GM12878 (cell line): ENCODE measurements at regions not wholly inside any gene's neighbourhood (a gene's known extent, or its start where the extent isn't known, plus 50 kb on each side); places are given as distances from the start of the nearest gene placed in this dataset.

Source experiments
- ATAC-seq: fragments of 200-7000 bp; cut with Tn5 transposase; 3 replicates; pipeline ENCODE4 v1.9.1; 2020; ENCODE audit warnings: mild to moderate bottlenecking, moderate library complexity
- BruUV-seq: library from RNA; stranded (reverse); fragments of 400-500 nt; replicated peaks from 2 replicates; lab custom pipeline; 2021; lab: Mats Ljungman, UMichigan
- CTCF ChIA-PET: fragments of 300-600 bp; sonication (Branson Sonifier 250); formaldehyde crosslinking; extraction: SDS; loops from one replicate; lab custom pipeline; 2021; ENCODE audit warnings: inconsistent platforms; lab: Yijun Ruan, JAX
- POLR2A ChIA-PET: fragments of 350-600 bp; formaldehyde crosslinking; extraction: SDS; loops from one replicate; lab custom pipeline; 2021; ENCODE audit warnings: inconsistent platforms; lab: Charles Lee
- RAD21 ChIA-PET: fragments of 300-600 bp; sonication (Branson Sonifier 250); formaldehyde crosslinking; loops from one replicate; lab custom pipeline; 2023; ENCODE audit warnings: antibody characterized with exemption; ENCODE audit not compliant: unreplicated experiment; lab: Charles Lee
- SMC1A ChIA-PET: fragments of 300-600 bp; sonication (Branson Sonifier 250); formaldehyde crosslinking; loops from one replicate; lab custom pipeline; 2023; ENCODE audit not compliant: unreplicated experiment, uncharacterized antibody; lab: Charles Lee
- DNase-seq: peaks from one replicate; pipeline ENCODE4 v3.0.0-alpha.2; 2011; ENCODE audit warnings: low read depth, low spot score
- FAIRE-seq: peaks from 3 replicates; lab custom pipeline; 2011; peaks lifted over from hg19 to GRCh38; lab: Jason Lieb, UNC
- H2AFZ ChIP-seq: 2 replicates; pipeline ENCODE4 v1.6.0; 2011; ENCODE audit warnings: low read depth, low read length, control low read depth; ENCODE audit not compliant: control insufficient read depth
- H3K27ac ChIP-seq: 2 replicates; pipeline ENCODE4 v1.5.1; 2011; ENCODE audit warnings: control low read depth; ENCODE audit not compliant: control insufficient read depth, insufficient read depth
- H3K27me3 ChIP-seq, 2 experiments: replicated peaks in 1 of 2; 2 replicates each; pipeline versions ENCODE4 v1.6.0 to v1.6.1; 2011; ENCODE audit warnings: low read length in 1 of 2; ENCODE audit not compliant: control insufficient read depth in 2 of 2, insufficient read depth in 2 of 2
- H3K36me3 ChIP-seq, 2 experiments: 2 replicates each; pipeline ENCODE4 v1.5.1; 2011; ENCODE audit warnings: low read length in 1 of 2; ENCODE audit not compliant: control insufficient read depth in 2 of 2, insufficient read depth in 2 of 2
- H3K4me1 ChIP-seq: 2 replicates; pipeline ENCODE4 v1.6.1; 2011; ENCODE audit warnings: mild to moderate bottlenecking, low read length, moderate library complexity, mixed read lengths; ENCODE audit not compliant: control insufficient read depth, insufficient read depth
- H3K4me2 ChIP-seq: 2 replicates; pipeline ENCODE4 v1.6.0; 2011; ENCODE audit warnings: control low read depth; ENCODE audit not compliant: control insufficient read depth, insufficient read depth
- H3K4me3 ChIP-seq: fragments of 200-600 bp; sonication (generic); 2 replicates; pipeline ENCODE4 v1.5.1; 2016
- H3K79me2 ChIP-seq: 2 replicates; pipeline ENCODE4 v1.6.0; 2011; ENCODE audit warnings: low read length; ENCODE audit not compliant: control insufficient read depth, insufficient read depth
- H3K9ac ChIP-seq: 2 replicates; pipeline ENCODE4 v1.8.0; 2011; ENCODE audit warnings: low read length, control low read depth, mixed read lengths; ENCODE audit not compliant: control insufficient read depth, insufficient read depth
- H3K9me3 ChIP-seq: replicated peaks from 3 replicates; pipeline ENCODE4 v1.5.1; 2011; ENCODE audit warnings: mild to moderate bottlenecking, low read length; ENCODE audit not compliant: control insufficient read depth, insufficient read depth
- H4K20me1 ChIP-seq: 2 replicates; pipeline ENCODE4 v1.6.0; 2011; ENCODE audit not compliant: control insufficient read depth, insufficient read depth
- CHD2 ChIP-seq: IDR thresholded peaks from 2 replicates; pipeline ENCODE4 v1.6.1; 2011; ENCODE audit warnings: low read depth, low read length, improper control_type of control experiment, borderline replicate concordance
- EED ChIP-seq: sonication (generic); IDR thresholded peaks from 2 replicates; pipeline ENCODE4 v1.6.1; 2016; ENCODE audit warnings: antibody characterized with exemption, low read depth
- FOS ChIP-seq: IDR thresholded peaks from 3 replicates; pipeline ENCODE4 v1.6.1; 2011; ENCODE audit warnings: borderline replicate concordance; ENCODE audit not compliant: insufficient read length; ENCODE audit errors: extremely low read depth
- GATAD2B ChIP-seq: fragments of 450-650 bp; conservative IDR thresholded peaks from 2 replicates; pipeline ENCODE4 v1.6.1; 2017; ENCODE audit warnings: low read depth, mild to moderate bottlenecking, moderate library complexity
- IRF4 ChIP-seq: IDR thresholded peaks from 2 replicates; pipeline ENCODE4 v1.6.1; 2011; ENCODE audit warnings: low read depth, low read length
- LARP7 ChIP-seq: fragments of 450-650 bp; IDR thresholded peaks from 2 replicates; pipeline ENCODE4 v1.6.1; 2017; ENCODE audit warnings: mild to moderate bottlenecking
- MYB ChIP-seq: fragments of 150-350 bp; IDR thresholded peaks from 2 replicates; pipeline ENCODE4 v1.6.1; 2014; ENCODE audit warnings: mild to moderate bottlenecking, low read depth, low read length, borderline replicate concordance
- NFYA ChIP-seq: IDR thresholded peaks from 2 replicates; pipeline ENCODE4 v1.6.1; 2011; ENCODE audit warnings: low read depth, mild to moderate bottlenecking, low read length, improper control_type of control experiment, borderline replicate concordance
- NR2C2 ChIP-seq: IDR thresholded peaks from 2 replicates; pipeline ENCODE4 v1.6.1; 2011; ENCODE audit warnings: borderline replicate concordance, low read depth; ENCODE audit not compliant: control insufficient read depth, insufficient read length
- POLR2AphosphoS2 ChIP-seq: IDR thresholded peaks from 2 replicates; pipeline ENCODE4 v1.6.1; 2011; ENCODE audit warnings: low read depth, mild to moderate bottlenecking, low read length, improper control_type of control experiment, moderate library complexity
- POLR2AphosphoS5 ChIP-seq: IDR thresholded peaks from 2 replicates; pipeline ENCODE4 v1.6.1; 2011; ENCODE audit warnings: mild to moderate bottlenecking, low read length, inconsistent platforms
- RAD21 ChIP-seq: IDR thresholded peaks from 2 replicates; pipeline ENCODE4 v1.6.1; 2011; ENCODE audit warnings: mild to moderate bottlenecking, low read depth, low read length, moderate library complexity; ENCODE audit not compliant: insufficient read depth
- RFX5 ChIP-seq: IDR thresholded peaks from 2 replicates; pipeline ENCODE4 v1.6.1; 2011; ENCODE audit warnings: low read depth, low read length, improper control_type of control experiment
- SRF ChIP-seq, 2 experiments: IDR thresholded peaks; 2 replicates each; pipeline ENCODE4 v1.6.1; 2011; ENCODE audit warnings: low read depth in 2 of 2, low read length in 2 of 2, mild to moderate bottlenecking in 1 of 2, moderate library complexity in 1 of 2
- WGBS: methylation state at CpG from one replicate; pipeline ENCODE4 v1.1.6; 2016; ENCODE audit warnings: low lambda C conversion rate; ENCODE audit not compliant: insufficient replicate concordance, insufficient coverage; ENCODE audit errors: missing lambda C conversion rate; 5-methylcytosine and 5-hydroxymethylcytosine counted together
- in situ Hi-C: fragments of 300-500 bp; cut with MboI; formaldehyde crosslinking; loops from 9 replicates; pipeline ENCODE4 v1.14.3; 2018; ENCODE audit warnings: mixed read lengths
- intact Hi-C: fragments of 100-400 bp; cut with micrococcal nuclease; formaldehyde crosslinking; loops from one replicate; pipeline ENCODE4 v1.14.2; 2022; ENCODE audit not compliant: unreplicated experiment
- TF ChIP-seq, protein P1 (sequence below): IDR thresholded peaks from 2 replicates; pipeline ENCODE4 v1.6.1; 2011; ENCODE audit warnings: borderline replicate concordance, low read depth, mild to moderate bottlenecking, moderate library complexity, low read length; ENCODE audit not compliant: insufficient read depth, poor library complexity, severe bottlenecking
- TF ChIP-seq, protein P2 (sequence below): fragments of 450-650 bp; IDR thresholded peaks from 2 replicates; pipeline ENCODE4 v1.6.1; 2017; ENCODE audit warnings: antibody characterized with exemption, mild to moderate bottlenecking, moderate library complexity
- TF ChIP-seq, protein P3 (sequence below): fragments of 450-650 bp; IDR thresholded peaks from 2 replicates; pipeline ENCODE4 v1.6.1; 2017; ENCODE audit warnings: mild to moderate bottlenecking, moderate library complexity

DNA sequence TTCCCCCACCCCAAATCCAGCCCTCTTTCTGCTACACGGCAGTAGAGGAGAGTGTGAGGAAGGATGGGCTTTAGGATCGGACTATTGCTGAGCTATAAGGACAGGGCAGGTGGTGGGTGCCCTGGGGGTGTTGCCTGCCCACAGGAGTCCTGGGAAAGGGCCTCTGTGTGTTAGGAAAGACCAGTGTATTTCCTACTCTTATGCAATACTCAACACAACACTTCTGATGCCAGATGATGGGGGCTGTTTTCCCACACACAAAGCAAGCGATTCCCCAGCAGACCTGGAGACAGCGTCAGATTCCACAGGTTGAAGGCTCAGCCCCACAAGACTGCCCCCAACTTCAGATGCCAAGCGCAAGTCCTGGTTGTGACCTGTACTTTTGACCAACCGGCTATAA lies 91.0 kb upstream of the LCLAT1 start:
- WGBS = 74% methylated on average over 6 of the region's 6 CpGs
- H3K27me3 ChIP-seq = no peaks in the 10 kb centered on the region
- TF ChIP-seq IRF4 (no peak), CHD2 (no peak), NFYA (no peak), LARP7 (no peak), POLR2AphosphoS5 (no peak), EED (no peak), GATAD2B (no peak), FOS (no peak), SRF (IDR thresholded peaks at IDR 0.05; ENCODE audit: low read depth in 2 of 2, low read length in 2 of 2) (no peak), RAD21 (no peak), RFX5 (no peak), NR2C2 (no peak), MYB (no peak), POLR2AphosphoS2 (no peak)
- TF ChIP-seq, protein P1, sequence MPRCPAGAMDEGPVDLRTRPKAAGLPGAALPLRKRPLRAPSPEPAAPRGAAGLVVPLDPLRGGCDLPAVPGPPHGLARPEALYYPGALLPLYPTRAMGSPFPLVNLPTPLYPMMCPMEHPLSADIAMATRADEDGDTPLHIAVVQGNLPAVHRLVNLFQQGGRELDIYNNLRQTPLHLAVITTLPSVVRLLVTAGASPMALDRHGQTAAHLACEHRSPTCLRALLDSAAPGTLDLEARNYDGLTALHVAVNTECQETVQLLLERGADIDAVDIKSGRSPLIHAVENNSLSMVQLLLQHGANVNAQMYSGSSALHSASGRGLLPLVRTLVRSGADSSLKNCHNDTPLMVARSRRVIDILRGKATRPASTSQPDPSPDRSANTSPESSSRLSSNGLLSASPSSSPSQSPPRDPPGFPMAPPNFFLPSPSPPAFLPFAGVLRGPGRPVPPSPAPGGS = no peak
- TF ChIP-seq, protein P2, sequence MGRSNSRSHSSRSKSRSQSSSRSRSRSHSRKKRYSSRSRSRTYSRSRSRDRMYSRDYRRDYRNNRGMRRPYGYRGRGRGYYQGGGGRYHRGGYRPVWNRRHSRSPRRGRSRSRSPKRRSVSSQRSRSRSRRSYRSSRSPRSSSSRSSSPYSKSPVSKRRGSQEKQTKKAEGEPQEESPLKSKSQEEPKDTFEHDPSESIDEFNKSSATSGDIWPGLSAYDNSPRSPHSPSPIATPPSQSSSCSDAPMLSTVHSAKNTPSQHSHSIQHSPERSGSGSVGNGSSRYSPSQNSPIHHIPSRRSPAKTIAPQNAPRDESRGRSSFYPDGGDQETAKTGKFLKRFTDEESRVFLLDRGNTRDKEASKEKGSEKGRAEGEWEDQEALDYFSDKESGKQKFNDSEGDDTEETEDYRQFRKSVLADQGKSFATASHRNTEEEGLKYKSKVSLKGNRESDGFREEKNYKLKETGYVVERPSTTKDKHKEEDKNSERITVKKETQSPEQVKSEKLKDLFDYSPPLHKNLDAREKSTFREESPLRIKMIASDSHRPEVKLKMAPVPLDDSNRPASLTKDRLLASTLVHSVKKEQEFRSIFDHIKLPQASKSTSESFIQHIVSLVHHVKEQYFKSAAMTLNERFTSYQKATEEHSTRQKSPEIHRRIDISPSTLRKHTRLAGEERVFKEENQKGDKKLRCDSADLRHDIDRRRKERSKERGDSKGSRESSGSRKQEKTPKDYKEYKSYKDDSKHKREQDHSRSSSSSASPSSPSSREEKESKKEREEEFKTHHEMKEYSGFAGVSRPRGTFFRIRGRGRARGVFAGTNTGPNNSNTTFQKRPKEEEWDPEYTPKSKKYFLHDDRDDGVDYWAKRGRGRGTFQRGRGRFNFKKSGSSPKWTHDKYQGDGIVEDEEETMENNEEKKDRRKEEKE = no peak
- TF ChIP-seq, protein P3, sequence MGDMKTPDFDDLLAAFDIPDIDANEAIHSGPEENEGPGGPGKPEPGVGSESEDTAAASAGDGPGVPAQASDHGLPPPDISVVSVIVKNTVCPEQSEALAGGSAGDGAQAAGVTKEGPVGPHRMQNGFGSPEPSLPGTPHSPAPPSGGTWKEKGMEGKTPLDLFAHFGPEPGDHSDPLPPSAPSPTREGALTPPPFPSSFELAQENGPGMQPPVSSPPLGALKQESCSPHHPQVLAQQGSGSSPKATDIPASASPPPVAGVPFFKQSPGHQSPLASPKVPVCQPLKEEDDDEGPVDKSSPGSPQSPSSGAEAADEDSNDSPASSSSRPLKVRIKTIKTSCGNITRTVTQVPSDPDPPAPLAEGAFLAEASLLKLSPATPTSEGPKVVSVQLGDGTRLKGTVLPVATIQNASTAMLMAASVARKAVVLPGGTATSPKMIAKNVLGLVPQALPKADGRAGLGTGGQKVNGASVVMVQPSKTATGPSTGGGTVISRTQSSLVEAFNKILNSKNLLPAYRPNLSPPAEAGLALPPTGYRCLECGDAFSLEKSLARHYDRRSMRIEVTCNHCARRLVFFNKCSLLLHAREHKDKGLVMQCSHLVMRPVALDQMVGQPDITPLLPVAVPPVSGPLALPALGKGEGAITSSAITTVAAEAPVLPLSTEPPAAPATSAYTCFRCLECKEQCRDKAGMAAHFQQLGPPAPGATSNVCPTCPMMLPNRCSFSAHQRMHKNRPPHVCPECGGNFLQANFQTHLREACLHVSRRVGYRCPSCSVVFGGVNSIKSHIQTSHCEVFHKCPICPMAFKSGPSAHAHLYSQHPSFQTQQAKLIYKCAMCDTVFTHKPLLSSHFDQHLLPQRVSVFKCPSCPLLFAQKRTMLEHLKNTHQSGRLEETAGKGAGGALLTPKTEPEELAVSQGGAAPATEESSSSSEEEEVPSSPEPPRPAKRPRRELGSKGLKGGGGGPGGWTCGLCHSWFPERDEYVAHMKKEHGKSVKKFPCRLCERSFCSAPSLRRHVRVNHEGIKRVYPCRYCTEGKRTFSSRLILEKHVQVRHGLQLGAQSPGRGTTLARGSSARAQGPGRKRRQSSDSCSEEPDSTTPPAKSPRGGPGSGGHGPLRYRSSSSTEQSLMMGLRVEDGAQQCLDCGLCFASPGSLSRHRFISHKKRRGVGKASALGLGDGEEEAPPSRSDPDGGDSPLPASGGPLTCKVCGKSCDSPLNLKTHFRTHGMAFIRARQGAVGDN = no peak
- TF ChIP-seq, all 136 proteins: peak for 0
- ChIA-PET SMC1A (interaction anchor here (1.4 to 7.4 kb wide), 2 partner anchors 21 to 356 kb away, joined by 3 to 43 read pairs; no protein-coding TSS in a partner anchor), CTCF (no interaction called here), POLR2A (no interaction called here), RAD21 (interaction anchor here (0.8 to 1.0 kb wide), 4 partner anchors 10 to 68 kb away, joined by 3 read pairs; no protein-coding TSS in a partner anchor)
- Histone ChIP-seq H3K4me1 (no peaks in the 10 kb centered on the region), H3K27ac (no peak overlapping the region), H3K4me3 (no peak overlapping the region), H4K20me1 (no peaks in the 10 kb centered on the region), H2AFZ (no peak overlapping the region), H3K9ac (no peak overlapping the region), H3K4me2 (no peak overlapping the region), H3K9me3 (no peaks in the 10 kb centered on the region), H3K36me3 (no peaks in the 10 kb centered on the region), H3K79me2 (no peaks in the 10 kb centered on the region)
- intact Hi-C loops = no loop called here
- DNase-seq (no peak), FAIRE-seq (no peak), ATAC-seq (no peak)
- no TSS peak for BruUV-seq
- in situ Hi-C loops = no loop called here
